IMR-90 (cell line): ENCODE measurements at regions not wholly inside any gene's neighbourhood (a gene's known extent, or its start where the extent isn't known, plus 50 kb on each side); places are given as distances from the start of the nearest gene placed in this dataset.

Experiments
- ATAC-seq: fragments of 200-7000 bp; cut with Tn5 transposase; 2 replicates; pipeline ENCODE4 v1.9.1; 2020; ENCODE audit warnings: low read depth, mild to moderate bottlenecking, moderate library complexity
- BruUV-seq: library from RNA; stranded (reverse); fragments of 400-500 nt; replicated peaks from 2 replicates; lab custom pipeline; 2021; lab: Mats Ljungman, UMichigan
- CTCF ChIA-PET: fragments of 300-600 bp; formaldehyde crosslinking; extraction: SDS; loops from one replicate; lab custom pipeline; 2021; ENCODE audit warnings: antibody characterized with exemption; lab: Yijun Ruan, JAX
- POLR2A ChIA-PET: fragments of 300-600 bp; sonication (Branson Sonifier 250); formaldehyde crosslinking; loops from one replicate; lab custom pipeline; 2022; ENCODE audit warnings: antibody characterized with exemption; ENCODE audit not compliant: unreplicated experiment; lab: Charles Lee
- DNase-seq: peaks from one replicate; pipeline ENCODE4 v3.0.0; 2013
- H2AFZ ChIP-seq: replicated peaks from 2 replicates; pipeline ENCODE3; 2013; ENCODE audit warnings: low read length, mild to moderate bottlenecking; ENCODE audit not compliant: poor library complexity
- H2AK5ac ChIP-seq: 2 replicates; pipeline ENCODE4 v1.6.1; 2013; ENCODE audit warnings: low read depth, low read length, inconsistent platforms
- H2AK9ac ChIP-seq: replicated peaks from 2 replicates; pipeline ENCODE3; 2013; ENCODE audit warnings: mild to moderate bottlenecking, low read depth, low read length, moderate library complexity; ENCODE audit not compliant: poor library complexity
- H2BK120ac ChIP-seq: 2 replicates; pipeline ENCODE4 v1.6.1; 2013; ENCODE audit warnings: low read depth, low read length, inconsistent platforms
- H2BK15ac ChIP-seq: 3 replicates; pipeline ENCODE4 v1.6.1; 2013; ENCODE audit warnings: low read depth, low read length, inconsistent platforms
- H2BK20ac ChIP-seq: 2 replicates; pipeline ENCODE4 v1.6.1; 2013; ENCODE audit warnings: low read depth, mild to moderate bottlenecking, inconsistent platforms, low read length, moderate library complexity
- H2BK5ac ChIP-seq: 2 replicates; pipeline ENCODE4 v1.6.1; 2013; ENCODE audit warnings: mild to moderate bottlenecking, low read depth, low read length, inconsistent platforms; ENCODE audit not compliant: poor library complexity, severe bottlenecking
- H3K14ac ChIP-seq: replicated peaks from 2 replicates; pipeline ENCODE4 v1.6.1; 2013; ENCODE audit warnings: low read depth, low read length, inconsistent platforms
- H3K18ac ChIP-seq: 2 replicates; pipeline ENCODE4 v1.6.1; 2013; ENCODE audit warnings: low read depth, low read length, control low read depth
- H3K23ac ChIP-seq: 2 replicates; pipeline ENCODE4 v1.6.1; 2013; ENCODE audit warnings: low read depth, low read length, inconsistent platforms
- H3K27ac ChIP-seq: 2 replicates; pipeline ENCODE4 v1.5.1; 2013; ENCODE audit warnings: mild to moderate bottlenecking, control low read depth, low read length; ENCODE audit not compliant: insufficient read depth
- H3K27me3 ChIP-seq: 2 replicates; pipeline ENCODE4 v1.6.1; 2013; ENCODE audit warnings: low read length; ENCODE audit not compliant: control insufficient read depth, insufficient read depth
- H3K36me3 ChIP-seq: 2 replicates; pipeline ENCODE4 v1.6.1; 2013; ENCODE audit warnings: low read length, mixed read lengths; ENCODE audit not compliant: control insufficient read depth, insufficient read depth
- H3K4ac ChIP-seq: 2 replicates; pipeline ENCODE4 v1.6.1; 2013; ENCODE audit warnings: low read depth, low read length, inconsistent platforms
- H3K4me1 ChIP-seq: 2 replicates; pipeline ENCODE4 v1.6.1; 2013; ENCODE audit warnings: low read length, mixed read lengths; ENCODE audit not compliant: control insufficient read depth, insufficient read depth
- H3K4me2 ChIP-seq: 2 replicates; pipeline ENCODE4 v1.6.1; 2013; ENCODE audit warnings: low read depth, mild to moderate bottlenecking, control low read depth, low read length, moderate library complexity
- H3K4me3 ChIP-seq: 2 replicates; pipeline ENCODE4 v1.5.1; 2013; ENCODE audit warnings: low read depth, mild to moderate bottlenecking, control low read depth, low read length, moderate library complexity; ENCODE audit not compliant: insufficient read depth
- H3K56ac ChIP-seq: 2 replicates; pipeline ENCODE4 v1.6.1; 2013; ENCODE audit warnings: low read length, inconsistent platforms; ENCODE audit not compliant: insufficient read depth; ENCODE audit errors: extremely low read depth
- H3K79me1 ChIP-seq, 2 experiments: 2 replicates each; pipeline ENCODE4 v1.6.1; 2013; ENCODE audit warnings: low read length in 2 of 2, inconsistent platforms in 1 of 2, low read depth in 1 of 2
- H3K9ac ChIP-seq: 2 replicates; pipeline ENCODE4 v1.6.1; 2013; ENCODE audit warnings: low read depth, low read length, control low read depth
- H3K9me1 ChIP-seq: 2 replicates; pipeline ENCODE4 v1.6.1; 2013; ENCODE audit warnings: low read length, inconsistent platforms; ENCODE audit not compliant: insufficient read depth
- H3K9me3 ChIP-seq: 2 replicates; pipeline ENCODE4 v1.6.1; 2013; ENCODE audit warnings: low read length; ENCODE audit not compliant: control insufficient read depth, insufficient read depth
- H4K20me1 ChIP-seq: 2 replicates; pipeline ENCODE4 v1.6.1; 2013; ENCODE audit warnings: low read length, inconsistent platforms; ENCODE audit not compliant: insufficient read depth
- H4K5ac ChIP-seq: 2 replicates; pipeline ENCODE4 v1.6.1; 2013; ENCODE audit warnings: mild to moderate bottlenecking, low read depth, low read length, control low read depth
- H4K8ac ChIP-seq, 2 experiments: 2 replicates each; pipeline ENCODE4 v1.6.1; 2013; ENCODE audit warnings: low read depth in 2 of 2, low read length in 2 of 2, control low read depth in 1 of 2, inconsistent platforms in 1 of 2
- H4K91ac ChIP-seq: 2 replicates; pipeline ENCODE4 v1.6.1; 2013; ENCODE audit warnings: low read depth, low read length, inconsistent platforms; ENCODE audit not compliant: insufficient read depth
- BHLHE40 ChIP-seq: fragments of 150-350 bp; IDR thresholded peaks from 2 replicates; pipeline ENCODE4 v1.6.1; 2016; ENCODE audit warnings: mild to moderate bottlenecking, low read depth, low read length
- CEBPB ChIP-seq: IDR thresholded peaks from 2 replicates; pipeline ENCODE4 v1.6.1; 2012; ENCODE audit warnings: low read depth, low read length, improper control_type of control experiment
- CHD1 ChIP-seq: IDR thresholded peaks from 2 replicates; pipeline ENCODE4 v1.6.1; 2012; ENCODE audit warnings: low read depth, low read length, improper control_type of control experiment
- MAZ ChIP-seq: IDR thresholded peaks from 2 replicates; pipeline ENCODE4 v1.6.1; 2012; ENCODE audit warnings: low read depth, mild to moderate bottlenecking, low read length, improper control_type of control experiment, moderate library complexity, borderline replicate concordance
- MXI1 ChIP-seq: IDR thresholded peaks from 2 replicates; pipeline ENCODE4 v1.6.1; 2012; ENCODE audit warnings: low read depth, mild to moderate bottlenecking, low read length, moderate library complexity, borderline replicate concordance
- NFE2L2 ChIP-seq: fragments of 150-350 bp; IDR thresholded peaks from 2 replicates; pipeline ENCODE4 v1.6.1; 2016; ENCODE audit warnings: low read depth, mild to moderate bottlenecking, low read length
- POLR2A ChIP-seq: IDR thresholded peaks from 2 replicates; pipeline ENCODE4 v1.6.1; 2012; ENCODE audit warnings: mild to moderate bottlenecking, low read depth, low read length
- RAD21 ChIP-seq: IDR thresholded peaks from 2 replicates; pipeline ENCODE4 v1.6.1; 2012; ENCODE audit warnings: low read length, improper control_type of control experiment
- RCOR1 ChIP-seq: IDR thresholded peaks from 2 replicates; pipeline ENCODE4 v1.6.1; 2012; ENCODE audit warnings: mild to moderate bottlenecking, low read length, improper control_type of control experiment; ENCODE audit not compliant: insufficient replicate concordance
- RFX5 ChIP-seq: IDR thresholded peaks from 2 replicates; pipeline ENCODE4 v1.8.0; 2012; ENCODE audit warnings: low read depth, mild to moderate bottlenecking, low read length, moderate library complexity
- SMC3 ChIP-seq: fragments of 150-350 bp; IDR thresholded peaks from 2 replicates; pipeline ENCODE4 v1.6.1; 2016; ENCODE audit warnings: low read depth, mild to moderate bottlenecking, antibody characterized with exemption, low read length, moderate library complexity
- WGBS, 2 experiments: methylation state at CpG; one replicate each; pipeline versions ENCODE4 v1.1.5 to v1.1.7; 2013; ENCODE audit warnings: missing lambda C conversion rate in 2 of 2; ENCODE audit not compliant: insufficient read length in 1 of 2; ENCODE audit errors: extremely low coverage in 2 of 2; 5-methylcytosine and 5-hydroxymethylcytosine counted together
- dilution Hi-C: fragments of 300-500 bp; cut with HindIII; formaldehyde crosslinking; loops from one replicate; pipeline ENCODE4 v1.14.3; 2018; ENCODE audit warnings: low sequenced_read_pairs; ENCODE audit not compliant: unreplicated experiment
- in situ Hi-C: fragments of 300-500 bp; cut with MboI; formaldehyde crosslinking; loops from 3 replicates; pipeline ENCODE4 v1.14.3; 2019; ENCODE audit warnings: low sequenced_read_pairs, inconsistent platforms, mixed read lengths
- intact Hi-C: fragments of 100-400 bp; cut with micrococcal nuclease; formaldehyde crosslinking; loops from 2 replicates; pipeline ENCODE4 v1.10.0; 2022
- TF ChIP-seq, protein P1 (sequence below): fragments of 150-350 bp; IDR thresholded peaks from 2 replicates; pipeline ENCODE4 v1.6.1; 2016; ENCODE audit warnings: low read depth, mild to moderate bottlenecking, low read length, moderate library complexity, borderline replicate concordance
- TF ChIP-seq, protein P2 (sequence below): conservative IDR thresholded peaks from 2 replicates; pipeline ENCODE4 v1.5.1; 2012; ENCODE audit warnings: mild to moderate bottlenecking, low read depth, low read length, improper control_type of control experiment

DNA sequence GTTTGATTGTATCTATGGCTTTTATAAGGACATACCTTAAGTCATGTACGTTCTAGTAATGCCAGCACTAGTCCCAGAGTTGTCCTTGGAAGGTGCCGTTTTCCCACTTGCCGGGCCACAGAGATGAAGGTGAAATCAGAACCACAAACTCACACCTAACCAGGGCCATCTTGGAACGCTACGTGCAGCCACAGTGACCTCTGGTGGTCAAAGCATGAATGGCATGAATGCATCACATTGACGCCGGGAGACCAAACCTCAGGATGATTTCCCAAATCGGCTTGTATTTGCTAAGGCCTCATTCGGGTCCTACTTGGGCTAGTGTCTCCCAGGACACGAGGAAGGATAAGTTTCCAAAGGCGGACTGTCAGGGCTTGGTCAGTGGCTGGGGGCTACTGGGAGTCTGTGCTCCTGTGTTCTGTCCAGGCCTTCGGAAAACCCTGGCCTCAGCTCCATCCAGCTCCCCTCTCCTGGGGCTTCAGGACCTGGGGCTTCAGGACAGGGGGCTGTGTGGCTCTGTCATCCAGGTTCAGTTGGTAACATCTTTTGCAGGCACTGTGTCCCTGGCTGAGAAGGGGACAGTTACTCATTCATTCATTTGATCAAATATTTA is 260.5 kb downstream of the PRDM2 start:
- Histone ChIP-seq H3K4me3 (no peak overlapping the region), H2BK120ac (no peak overlapping the region), H3K14ac (no peak overlapping the region), H3K23ac (no peak overlapping the region), H3K4ac (no peak overlapping the region), H3K9ac (no peak overlapping the region), H3K27ac (no peak overlapping the region), H2AK9ac (peak overlapping the region; percentile 2), H3K56ac (no peak overlapping the region), H4K5ac (no peak overlapping the region), H3K9me3 (no peaks in the 10 kb centered on the region), H2BK20ac (no peak overlapping the region), H3K27me3 (no peaks in the 10 kb centered on the region), H2BK5ac (no peak overlapping the region), H3K79me1 (no peaks in the 10 kb centered on the region), H2BK15ac (no peak overlapping the region), H4K8ac (no peak overlapping the region), H3K9me1 (no peaks in the 10 kb centered on the region), H3K36me3 (no peaks in the 10 kb centered on the region), H2AK5ac (no peak overlapping the region), H4K91ac (no peak overlapping the region), H4K20me1 (no peaks in the 10 kb centered on the region), H2AFZ (peak overlapping the region; percentile 4), H3K18ac (no peak overlapping the region), H3K4me1 (no peaks in the 10 kb centered on the region), H3K4me2 (no peak overlapping the region)
- no TSS peak for BruUV-seq
- dilution Hi-C loops (no loop called here), intact Hi-C loops (loop anchor here (1.0 to 5.0 kb wide), 3 partner anchors 152 to 603 kb away; no protein-coding TSS in a partner anchor), in situ Hi-C loops (loop anchor here (10.0 kb wide), 1 partner anchor 1084 kb away; no protein-coding TSS in a partner anchor)
- 0% methylated on average over 4 of the region's 12 CpGs; no CpG with 5 or more reads in 1 of the 2 experiments for WGBS, 2 experiments
- peak; percentile 92 for ATAC-seq
- POLR2A ChIA-PET, result no interaction called here
- TF ChIP-seq CEBPB (no peak), SMC3 (peak; percentile 89), BHLHE40 (no peak), RCOR1 (no peak), POLR2A (no peak), RFX5 (no peak), RAD21 (peak; percentile 94), CHD1 (no peak), MAZ (no peak), NFE2L2 (no peak), MXI1 (no peak)
- TF ChIP-seq, protein P1, sequence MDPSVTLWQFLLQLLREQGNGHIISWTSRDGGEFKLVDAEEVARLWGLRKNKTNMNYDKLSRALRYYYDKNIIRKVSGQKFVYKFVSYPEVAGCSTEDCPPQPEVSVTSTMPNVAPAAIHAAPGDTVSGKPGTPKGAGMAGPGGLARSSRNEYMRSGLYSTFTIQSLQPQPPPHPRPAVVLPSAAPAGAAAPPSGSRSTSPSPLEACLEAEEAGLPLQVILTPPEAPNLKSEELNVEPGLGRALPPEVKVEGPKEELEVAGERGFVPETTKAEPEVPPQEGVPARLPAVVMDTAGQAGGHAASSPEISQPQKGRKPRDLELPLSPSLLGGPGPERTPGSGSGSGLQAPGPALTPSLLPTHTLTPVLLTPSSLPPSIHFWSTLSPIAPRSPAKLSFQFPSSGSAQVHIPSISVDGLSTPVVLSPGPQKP, result no peak
- TF ChIP-seq, protein P2, sequence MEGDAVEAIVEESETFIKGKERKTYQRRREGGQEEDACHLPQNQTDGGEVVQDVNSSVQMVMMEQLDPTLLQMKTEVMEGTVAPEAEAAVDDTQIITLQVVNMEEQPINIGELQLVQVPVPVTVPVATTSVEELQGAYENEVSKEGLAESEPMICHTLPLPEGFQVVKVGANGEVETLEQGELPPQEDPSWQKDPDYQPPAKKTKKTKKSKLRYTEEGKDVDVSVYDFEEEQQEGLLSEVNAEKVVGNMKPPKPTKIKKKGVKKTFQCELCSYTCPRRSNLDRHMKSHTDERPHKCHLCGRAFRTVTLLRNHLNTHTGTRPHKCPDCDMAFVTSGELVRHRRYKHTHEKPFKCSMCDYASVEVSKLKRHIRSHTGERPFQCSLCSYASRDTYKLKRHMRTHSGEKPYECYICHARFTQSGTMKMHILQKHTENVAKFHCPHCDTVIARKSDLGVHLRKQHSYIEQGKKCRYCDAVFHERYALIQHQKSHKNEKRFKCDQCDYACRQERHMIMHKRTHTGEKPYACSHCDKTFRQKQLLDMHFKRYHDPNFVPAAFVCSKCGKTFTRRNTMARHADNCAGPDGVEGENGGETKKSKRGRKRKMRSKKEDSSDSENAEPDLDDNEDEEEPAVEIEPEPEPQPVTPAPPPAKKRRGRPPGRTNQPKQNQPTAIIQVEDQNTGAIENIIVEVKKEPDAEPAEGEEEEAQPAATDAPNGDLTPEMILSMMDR, result peak; percentile 90
- peak; percentile 41 for DNase-seq
- CTCF ChIA-PET, result interaction anchor here (0.7 kb wide), 2 partner anchors 15 to 304 kb away, joined by 3 read pairs; no protein-coding TSS in a partner anchor
